MM.1S (cell line): ENCODE measurements at regions not wholly inside any gene's neighbourhood (a gene's known extent, or its start where the extent isn't known, plus 50 kb on each side); places are given as distances from the start of the nearest gene placed in this dataset.
"Not testable (repeated sequence)": the region's sequence is repeated elsewhere in the genome, so short reads cannot be mapped to it uniquely, and the experiment has no call there.

Source experiments
- DNase-seq: peaks from one replicate; pipeline ENCODE4 v3.0.0-alpha.2; 2015
- H2AFZ ChIP-seq: fragments of 300-600 bp; sonication (generic); 2 replicates; pipeline ENCODE4 v1.6.0; 2016; ENCODE audit warnings: antibody characterized with exemption, low read length
- H3F3A ChIP-seq: fragments of 300-600 bp; sonication (generic); 2 replicates; pipeline ENCODE4 v1.6.1; 2016; ENCODE audit warnings: mild to moderate bottlenecking, antibody characterized with exemption, low read length, moderate library complexity, mixed read lengths; ENCODE audit not compliant: insufficient read depth
- H3K27ac ChIP-seq: fragments of 300-600 bp; sonication (generic); 2 replicates; pipeline ENCODE4 v1.5.1; 2016; ENCODE audit warnings: mild to moderate bottlenecking, low read length
- H3K27me3 ChIP-seq: fragments of 300-600 bp; sonication (generic); replicated peaks from 2 replicates; pipeline ENCODE4 v1.6.0; 2016; ENCODE audit warnings: low read length; ENCODE audit not compliant: insufficient read depth
- H3K36me3 ChIP-seq: fragments of 300-600 bp; sonication (generic); replicated peaks from 2 replicates; pipeline ENCODE4 v1.6.1; 2016; ENCODE audit warnings: mild to moderate bottlenecking, low read length, mixed read lengths; ENCODE audit not compliant: insufficient read depth
- H3K4me1 ChIP-seq: fragments of 300-600 bp; sonication (generic); 2 replicates; pipeline ENCODE4 v1.6.1; 2016; ENCODE audit warnings: low read length, mixed read lengths
- H3K4me2 ChIP-seq: fragments of 300-600 bp; sonication (generic); 2 replicates; pipeline ENCODE4 v1.6.0; 2016; ENCODE audit warnings: low read depth, low read length
- H3K4me3 ChIP-seq: fragments of 300-600 bp; sonication (generic); 2 replicates; pipeline ENCODE4 v1.5.1; 2016; ENCODE audit warnings: low read length, mixed read lengths
- H3K79me2 ChIP-seq: fragments of 300-600 bp; sonication (generic); 2 replicates; pipeline ENCODE4 v1.6.1; 2016; ENCODE audit warnings: mixed run types, low read length, mixed read lengths
- H3K9ac ChIP-seq: fragments of 300-600 bp; sonication (generic); 2 replicates; pipeline ENCODE4 v1.6.1; 2016; ENCODE audit warnings: low read length, mixed read lengths
- H3K9me2 ChIP-seq: fragments of 300-600 bp; sonication (generic); replicated peaks from 2 replicates; pipeline ENCODE4 v1.6.1; 2016; ENCODE audit warnings: mild to moderate bottlenecking, low read length, mixed read lengths; ENCODE audit not compliant: insufficient read depth
- H3K9me3 ChIP-seq: fragments of 300-600 bp; sonication (generic); replicated peaks from 2 replicates; pipeline ENCODE4 v1.6.1; 2016; ENCODE audit warnings: mild to moderate bottlenecking, low read length, mixed read lengths; ENCODE audit not compliant: insufficient read depth
- H4K20me1 ChIP-seq: fragments of 300-600 bp; sonication (generic); 2 replicates; pipeline ENCODE4 v1.6.1; 2016; ENCODE audit warnings: mild to moderate bottlenecking, low read length, moderate library complexity, mixed read lengths; ENCODE audit not compliant: insufficient read depth
- CTCF ChIP-seq: fragments of 300-600 bp; sonication (generic); IDR thresholded peaks from 2 replicates; pipeline ENCODE4 v1.5.1; 2016; ENCODE audit warnings: antibody characterized with exemption, low read length, mixed read lengths
- EZH2 ChIP-seq: fragments of 300-600 bp; sonication (generic); optimal IDR thresholded peaks from 2 replicates; pipeline ENCODE3; 2017; ENCODE audit warnings: low read depth, mild to moderate bottlenecking, antibody characterized with exemption, low read length, mixed read lengths
- EZH2phosphoT487 ChIP-seq: fragments of 300-600 bp; sonication (generic); IDR thresholded peaks from 2 replicates; pipeline ENCODE4 v1.6.1; 2018; ENCODE audit warnings: antibody characterized with exemption, low read length

GRCh38 chr17:12231355-12231682 is 210.6 kb downstream of the MAP2K4 start:
- Histone ChIP-seq H4K20me1 (no peaks in the 10 kb centered on the region), H3K27me3 (no peaks in the 10 kb centered on the region), H3K9ac (no peak overlapping the region), H3K79me2 (no peaks in the 10 kb centered on the region), H3K9me3 (no peaks in the 10 kb centered on the region), H3K4me2 (no peak overlapping the region), H3F3A (no peaks in the 10 kb centered on the region), H3K4me3 (no peak overlapping the region), H3K4me1 (no peaks in the 10 kb centered on the region), H3K36me3 (no peaks in the 10 kb centered on the region), H3K9me2 (no peaks in the 10 kb centered on the region), H2AFZ (no peak overlapping the region), H3K27ac (no peak overlapping the region)
- TF ChIP-seq EZH2phosphoT487 = no peak
- DNase-seq = no peak

- not testable (repeated sequence) for DNase-seq, H3K79me2 ChIP-seq, H4K20me1 ChIP-seq, H3K27ac ChIP-seq, H3K9me3 ChIP-seq, H3K4me3 ChIP-seq, H2AFZ ChIP-seq, H3K9me2 ChIP-seq, H3F3A ChIP-seq, H3K4me2 ChIP-seq, H3K4me1 ChIP-seq, H3K36me3 ChIP-seq, H3K27me3 ChIP-seq, H3K9ac ChIP-seq
Measured at GRCh38 chr17:12239021-12239420, 218.3 kb downstream of the MAP2K4 start.

DNA sequence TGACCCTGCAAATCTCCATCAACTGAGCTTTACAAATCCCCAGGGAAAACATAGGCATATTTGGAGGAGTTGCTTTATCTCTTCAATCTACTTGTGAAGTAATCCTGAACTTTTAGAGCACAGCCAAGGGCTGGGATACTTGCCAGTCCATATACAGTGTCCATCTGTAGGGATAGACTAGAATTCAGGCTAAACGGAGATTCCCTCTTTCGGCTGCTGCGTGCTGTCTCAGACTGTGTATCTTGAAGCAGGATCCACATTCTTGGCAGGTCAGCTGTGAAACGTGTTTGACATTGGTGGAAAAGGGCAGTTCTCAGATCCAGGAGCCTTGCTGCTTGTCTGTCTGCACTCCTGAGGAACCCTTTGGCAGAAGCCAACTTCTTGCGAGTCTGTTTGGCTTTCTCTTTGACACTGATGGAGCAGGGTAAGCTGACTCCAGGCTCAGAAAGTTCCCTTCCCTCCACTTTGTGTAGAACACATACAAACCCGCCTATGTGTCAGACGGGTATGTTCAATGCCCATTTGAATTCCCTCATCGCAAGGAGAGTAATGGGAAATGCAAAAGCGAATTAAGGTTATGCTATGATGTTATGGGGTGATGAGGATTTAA is 221.8 kb downstream of the MAP2K4 start:
- DNase-seq = no peak
- H3K27ac ChIP-seq = no peak overlapping the region
- no peaks in the 10 kb centered on the region for H3K9me3 ChIP-seq
- no peaks in the 10 kb centered on the region for H3K27me3 ChIP-seq
- TF ChIP-seq CTCF (no peak), EZH2phosphoT487 (no peak), EZH2 (no peak)
- H3K9me2 ChIP-seq = no peaks in the 10 kb centered on the region
- no peak overlapping the region for H3K4me2 ChIP-seq
- H3F3A ChIP-seq = no peaks in the 10 kb centered on the region
- no peaks in the 10 kb centered on the region for H4K20me1 ChIP-seq
- H3K79me2 ChIP-seq = no peaks in the 10 kb centered on the region
- no peaks in the 10 kb centered on the region for H3K4me1 ChIP-seq
- no peaks in the 10 kb centered on the region for H3K36me3 ChIP-seq
- no peak overlapping the region for H2AFZ ChIP-seq
- H3K4me3 ChIP-seq = no peak overlapping the region
- H3K9ac ChIP-seq = no peak overlapping the region

DNA sequence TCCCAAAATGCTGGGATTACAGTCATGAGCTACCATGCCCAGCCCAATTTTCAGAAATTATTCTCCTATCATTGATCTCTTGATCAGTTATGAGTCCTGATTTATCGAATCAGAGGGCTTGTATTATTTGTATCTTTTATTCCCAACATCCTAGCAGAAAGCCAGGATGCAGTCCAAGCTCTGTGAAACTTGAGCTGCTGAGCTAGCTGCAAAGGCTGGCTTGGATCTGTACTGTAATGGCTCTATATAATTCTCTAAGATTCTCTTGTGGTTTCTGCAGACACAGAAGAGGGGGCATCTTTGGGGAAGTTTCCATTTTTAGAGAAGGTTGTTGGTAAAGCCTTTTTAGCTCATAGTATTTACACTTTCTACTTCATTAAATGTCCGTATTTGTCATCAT is 227.1 kb downstream of the MAP2K4 start:
- Histone ChIP-seq H3K36me3 (no peaks in the 10 kb centered on the region), H3K4me2 (no peak overlapping the region), H3K9me2 (no peaks in the 10 kb centered on the region), H4K20me1 (no peaks in the 10 kb centered on the region), H3K79me2 (no peaks in the 10 kb centered on the region), H3K4me1 (no peaks in the 10 kb centered on the region), H3F3A (no peaks in the 10 kb centered on the region), H3K9me3 (no peaks in the 10 kb centered on the region), H2AFZ (no peak overlapping the region), H3K27ac (no peak overlapping the region), H3K27me3 (no peaks in the 10 kb centered on the region), H3K4me3 (no peak overlapping the region), H3K9ac (no peak overlapping the region)
- no peak for DNase-seq
- no peak for TF ChIP-seq EZH2
- no peak for TF ChIP-seq EZH2phosphoT487
- TF ChIP-seq CTCF = no peak
